PC-9 (cell line): ENCODE measurements at regions not wholly inside any gene's neighbourhood (a gene's known extent, or its start where the extent isn't known, plus 50 kb on each side); places are given as distances from the start of the nearest gene placed in this dataset.

Experiments used
- BruUV-seq: library from RNA; stranded (reverse); fragments of 400-500 nt; replicated peaks from 2 replicates; lab custom pipeline; 2021; lab: Mats Ljungman, UMichigan
- CTCF ChIA-PET: fragments of 300-600 bp; sonication (Branson Sonifier 250); formaldehyde crosslinking; loops from one replicate; lab custom pipeline; 2022; ENCODE audit warnings: antibody characterized with exemption; lab: Charles Lee
- POLR2A ChIA-PET: fragments of 300-600 bp; sonication (Branson Sonifier 250); formaldehyde crosslinking; loops from one replicate; lab custom pipeline; 2022; ENCODE audit warnings: antibody characterized with exemption; ENCODE audit not compliant: unreplicated experiment; lab: Charles Lee
- DNase-seq, 2 experiments: peaks; one replicate each; pipeline versions ENCODE4 v3.0.0 to v3.0.0-alpha.2; 2015 to 2022; ENCODE audit warnings: mixed read lengths in 1 of 2
- H2AFZ ChIP-seq: fragments of 200-600 bp; sonication (generic); 2 replicates; pipeline ENCODE4 v1.8.1; 2017; ENCODE audit warnings: antibody characterized with exemption
- H3F3A ChIP-seq: fragments of 200-600 bp; sonication (generic); 2 replicates; pipeline ENCODE4 v1.8.1; 2017; ENCODE audit warnings: antibody characterized with exemption, mild to moderate bottlenecking, low read depth; ENCODE audit not compliant: insufficient read depth
- H3K27ac ChIP-seq: fragments of 200-600 bp; sonication (generic); 2 replicates; pipeline ENCODE4 v1.6.1; 2016; ENCODE audit warnings: mixed run types
- H3K27me3 ChIP-seq: fragments of 200-600 bp; sonication (generic); 2 replicates; pipeline ENCODE4 v1.6.1; 2016; ENCODE audit warnings: low read depth, mixed run types; ENCODE audit not compliant: insufficient read depth
- H3K36me3 ChIP-seq: fragments of 200-600 bp; sonication (generic); 2 replicates; pipeline ENCODE4 v1.6.1; 2016; ENCODE audit warnings: low read depth, mixed run types
- H3K4me1 ChIP-seq: fragments of 200-600 bp; sonication (generic); replicated peaks from 2 replicates; pipeline ENCODE4 v1.6.1; 2016; ENCODE audit warnings: mixed run types; ENCODE audit not compliant: insufficient read depth
- H3K4me2 ChIP-seq: fragments of 200-600 bp; sonication (generic); 2 replicates; pipeline ENCODE4 v1.6.1; 2017; ENCODE audit warnings: mixed run types
- H3K4me3 ChIP-seq: fragments of 200-600 bp; sonication (generic); 2 replicates; pipeline ENCODE4 v1.6.1; 2016; ENCODE audit warnings: mixed run types
- H3K79me2 ChIP-seq: fragments of 200-600 bp; sonication (generic); 2 replicates; pipeline ENCODE4 v1.6.1; 2017; ENCODE audit warnings: low read depth, mixed run types
- H3K9me2 ChIP-seq: fragments of 200-600 bp; sonication (generic); 2 replicates; pipeline ENCODE4 v1.8.1; 2017; ENCODE audit warnings: mild to moderate bottlenecking; ENCODE audit not compliant: insufficient read depth
- H3K9me3 ChIP-seq: fragments of 200-600 bp; sonication (generic); 2 replicates; pipeline ENCODE4 v1.8.1; 2016; ENCODE audit warnings: low read depth; ENCODE audit not compliant: insufficient read depth
- H4K20me1 ChIP-seq: fragments of 200-600 bp; sonication (generic); 2 replicates; pipeline ENCODE4 v1.8.1; 2017; ENCODE audit not compliant: insufficient read depth
- EZH2 ChIP-seq: fragments of 200-600 bp; sonication (generic); IDR thresholded peaks from 2 replicates; pipeline ENCODE4 v1.8.0; 2017; ENCODE audit warnings: antibody characterized with exemption, low read depth
- intact Hi-C: fragments of 100-400 bp; cut with micrococcal nuclease; formaldehyde crosslinking; loops from one replicate; pipeline ENCODE4 v1.10.0; 2022; ENCODE audit not compliant: unreplicated experiment
- TF ChIP-seq, protein P1 (sequence below): fragments of 200-600 bp; sonication (generic); conservative IDR thresholded peaks from 2 replicates; pipeline ENCODE4 v1.6.1; 2017; ENCODE audit warnings: mixed run types, antibody characterized with exemption, mild to moderate bottlenecking, moderate library complexity

DNA sequence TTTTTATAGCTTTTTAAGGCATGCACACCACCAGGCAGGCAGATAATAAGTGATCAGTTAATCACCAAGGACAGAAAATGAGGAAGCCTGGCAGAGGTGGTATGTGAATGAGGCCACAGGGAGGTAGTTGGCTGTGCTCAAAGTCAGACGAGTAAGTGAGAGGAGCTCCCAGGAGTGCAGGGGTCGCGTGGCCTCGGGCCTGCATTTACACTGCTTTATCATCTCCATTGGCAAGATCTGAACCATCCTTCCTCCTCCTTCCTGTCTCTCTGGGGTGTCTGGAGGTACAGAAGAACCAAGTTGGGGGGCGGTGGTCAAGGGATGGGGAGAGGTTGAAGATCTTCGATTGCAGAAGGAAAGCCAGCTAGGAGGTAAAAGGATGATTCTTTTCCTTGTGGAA lies 320.1 kb downstream of the SOX9 start:
- Histone ChIP-seq H3K9me2 (no peaks in the 10 kb centered on the region), H3K27ac (no peak overlapping the region), H3K79me2 (peaks cover 99% of the 10 kb centered on the region), H2AFZ (no peak overlapping the region), H3F3A (no peaks in the 10 kb centered on the region), H4K20me1 (no peaks in the 10 kb centered on the region), H3K4me3 (no peak overlapping the region), H3K4me2 (no peak overlapping the region), H3K9me3 (no peaks in the 10 kb centered on the region), H3K27me3 (no peaks in the 10 kb centered on the region), H3K4me1 (no peaks in the 10 kb centered on the region), H3K36me3 (no peaks in the 10 kb centered on the region)
- intact Hi-C loops: no loop called here
- ChIA-PET CTCF (no interaction called here), POLR2A (no interaction called here)
- no TSS peak for BruUV-seq
- TF ChIP-seq EZH2: no peak
- TF ChIP-seq, protein P1, sequence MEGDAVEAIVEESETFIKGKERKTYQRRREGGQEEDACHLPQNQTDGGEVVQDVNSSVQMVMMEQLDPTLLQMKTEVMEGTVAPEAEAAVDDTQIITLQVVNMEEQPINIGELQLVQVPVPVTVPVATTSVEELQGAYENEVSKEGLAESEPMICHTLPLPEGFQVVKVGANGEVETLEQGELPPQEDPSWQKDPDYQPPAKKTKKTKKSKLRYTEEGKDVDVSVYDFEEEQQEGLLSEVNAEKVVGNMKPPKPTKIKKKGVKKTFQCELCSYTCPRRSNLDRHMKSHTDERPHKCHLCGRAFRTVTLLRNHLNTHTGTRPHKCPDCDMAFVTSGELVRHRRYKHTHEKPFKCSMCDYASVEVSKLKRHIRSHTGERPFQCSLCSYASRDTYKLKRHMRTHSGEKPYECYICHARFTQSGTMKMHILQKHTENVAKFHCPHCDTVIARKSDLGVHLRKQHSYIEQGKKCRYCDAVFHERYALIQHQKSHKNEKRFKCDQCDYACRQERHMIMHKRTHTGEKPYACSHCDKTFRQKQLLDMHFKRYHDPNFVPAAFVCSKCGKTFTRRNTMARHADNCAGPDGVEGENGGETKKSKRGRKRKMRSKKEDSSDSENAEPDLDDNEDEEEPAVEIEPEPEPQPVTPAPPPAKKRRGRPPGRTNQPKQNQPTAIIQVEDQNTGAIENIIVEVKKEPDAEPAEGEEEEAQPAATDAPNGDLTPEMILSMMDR: no peak
- no peak for DNase-seq

DNA sequence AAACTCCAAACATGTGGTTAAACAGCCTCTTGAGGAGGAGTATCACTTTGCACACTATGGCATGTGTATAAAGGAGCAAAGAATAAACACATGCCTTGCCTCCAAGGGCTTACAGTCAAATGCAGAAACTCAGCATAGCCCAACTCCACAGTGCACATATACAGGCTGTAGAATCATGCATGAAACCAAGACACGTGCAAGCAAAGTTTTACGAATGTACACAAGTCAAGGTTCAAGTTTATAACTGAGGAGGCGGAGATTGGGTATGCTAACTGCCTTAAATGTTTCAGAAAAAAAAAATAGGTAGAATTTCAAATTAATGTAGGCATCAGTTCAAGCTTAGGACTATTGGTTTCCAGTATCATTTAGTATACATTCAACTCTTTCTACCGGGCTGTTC lies 321.1 kb downstream of the SOX9 start:
- TF ChIP-seq, protein P1: no peak
- TF ChIP-seq EZH2: no peak
- Histone ChIP-seq H3K27me3 (no peaks in the 10 kb centered on the region), H3K4me3 (no peak overlapping the region), H3K27ac (no peak overlapping the region), H3K4me2 (no peak overlapping the region), H3F3A (no peaks in the 10 kb centered on the region), H3K4me1 (no peaks in the 10 kb centered on the region), H4K20me1 (no peaks in the 10 kb centered on the region), H3K36me3 (no peaks in the 10 kb centered on the region), H3K9me3 (no peaks in the 10 kb centered on the region), H3K9me2 (no peaks in the 10 kb centered on the region), H3K79me2 (peaks cover 98% of the 10 kb centered on the region), H2AFZ (no peak overlapping the region)
- no peak for DNase-seq
- no TSS peak for BruUV-seq
- POLR2A ChIA-PET: no interaction called here
- intact Hi-C loops: no loop called here
- CTCF ChIA-PET: no interaction called here

DNA sequence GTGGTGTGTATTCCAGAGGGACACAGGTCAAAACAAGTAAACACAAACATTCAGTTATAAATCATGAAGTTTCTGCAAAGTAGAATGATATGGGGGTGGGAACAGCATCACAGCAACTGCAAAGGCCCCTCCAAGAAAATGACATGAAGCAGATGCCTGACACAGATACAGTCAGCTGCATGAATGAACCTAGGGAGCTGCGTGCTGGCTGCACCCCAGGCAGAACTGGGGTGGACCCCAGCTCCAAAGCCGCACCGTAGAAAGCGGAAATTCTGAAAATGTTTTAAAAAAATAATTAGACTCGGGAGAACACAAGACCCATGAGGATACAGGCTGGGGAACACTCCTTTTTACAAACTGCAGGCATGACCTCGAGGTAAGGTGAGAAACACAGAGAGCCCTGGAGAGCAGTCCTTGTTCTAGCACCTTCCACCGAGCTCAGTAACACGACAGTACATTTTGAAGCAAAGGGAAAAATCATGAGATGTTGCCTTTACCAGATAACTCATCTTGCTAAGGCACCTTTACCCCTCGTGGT lies 323.8 kb downstream of the SOX9 start:
- intact Hi-C loops: no loop called here
- no peaks in the 10 kb centered on the region for H3K27me3 ChIP-seq
- no peaks in the 10 kb centered on the region; the same call in 1 of the 2 replicates for H3F3A ChIP-seq
- H4K20me1 ChIP-seq: no peaks in the 10 kb centered on the region
- H3K9me3 ChIP-seq: no peaks in the 10 kb centered on the region; the same call in 1 of the 2 replicates
- H3K79me2 ChIP-seq: peaks cover 98% of the 10 kb centered on the region
- no peak for DNase-seq
- CTCF ChIA-PET: no interaction called here
- no peak overlapping the region for H3K4me3 ChIP-seq
- POLR2A ChIA-PET: no interaction called here
- H3K9me2 ChIP-seq: no peaks in the 10 kb centered on the region
- peaks cover 14% of the 10 kb centered on the region for H3K4me1 ChIP-seq
- H3K4me2 ChIP-seq: no peak overlapping the region
- no peak for TF ChIP-seq EZH2
- TF ChIP-seq, protein P1: no peak
- no peaks in the 10 kb centered on the region for H3K36me3 ChIP-seq
- no TSS peak for BruUV-seq
- no peak overlapping the region for H2AFZ ChIP-seq
- no peak overlapping the region for H3K27ac ChIP-seq
